Gastroesophageal sphincter (tissue), 4 donors: ENCODE measurements at regions not wholly inside any gene's neighbourhood (a gene's known extent, or its start where the extent isn't known, plus 50 kb on each side); places are given as distances from the start of the nearest gene placed in this dataset.
"Not testable (repeated sequence)": the region's sequence is repeated elsewhere in the genome, so short reads cannot be mapped to it uniquely, and the experiment has no call there.

ENCODE experiments used
- ATAC-seq: fragments of 150-250 bp; one replicate; pipeline ENCODE4 v1.9.1; 2016; ENCODE audit warnings: mild to moderate bottlenecking, moderate library complexity
- H3K27ac ChIP-seq, 4 donors: fragments of 200-600 bp; sonication (generic) in 3 of 4; 1 replicate in 3 of 4; 2 replicates in 1 of 4; pipeline ENCODE4 v1.5.1; 2016 to 2019
- H3K27me3 ChIP-seq: fragments of 200-600 bp; sonication (generic); one replicate; pipeline ENCODE4 v1.5.1; 2019
- H3K36me3 ChIP-seq, 2 donors: fragments of 200-600 bp; sonication (generic); one replicate each; pipeline ENCODE4 v1.5.1; 2019; ENCODE audit warnings: control low read depth in 1 of 2
- H3K4me1 ChIP-seq, 3 donors: fragments of 200-600 bp; sonication (generic); 1 replicate in 2 of 3; 2 replicates in 1 of 3; pipeline ENCODE4 v1.5.1; 2016 to 2019; ENCODE audit warnings: control low read depth in 2 of 3
- H3K4me3 ChIP-seq, 2 donors: fragments of 200-600 bp; sonication (generic); one replicate each; pipeline ENCODE4 v1.5.1; 2019; ENCODE audit warnings: mild to moderate bottlenecking in 1 of 2, moderate library complexity in 1 of 2
- H3K9me3 ChIP-seq, 3 donors: fragments of 200-600 bp; sonication (generic); one replicate each; pipeline ENCODE4 v1.5.1; 2017 to 2019; ENCODE audit warnings: control low read depth in 2 of 3
- EP300 ChIP-seq: sonication (generic); formaldehyde crosslinking; IDR thresholded peaks from one replicate; pipeline ENCODE4 v1.6.1; 2017; ENCODE audit warnings: antibody characterized with exemption, mild to moderate bottlenecking
- POLR2A ChIP-seq, 2 donors: fragments of 450-650 bp; IDR thresholded peaks; one replicate each; pipeline ENCODE4 v1.6.1; 2017; ENCODE audit warnings: antibody characterized with exemption in 2 of 2, mild to moderate bottlenecking in 2 of 2, moderate library complexity in 1 of 2
- POLR2AphosphoS5 ChIP-seq: sonication (generic); formaldehyde crosslinking; IDR thresholded peaks from one replicate; pipeline ENCODE4 v1.6.1; 2017; ENCODE audit warnings: antibody characterized with exemption
- WGBS, 2 donors: methylation state at CpG; one replicate each; pipeline ENCODE4 v1.1.5; 2018; ENCODE audit warnings: low coverage in 1 of 2; 5-methylcytosine and 5-hydroxymethylcytosine counted together
- TF ChIP-seq, protein P1 (sequence below), 4 experiments: fragments of 200-600 bp in 2 of 4; fragments of 450-650 bp in 2 of 4; sonication (generic) in 1 of 4; IDR thresholded peaks; one replicate each; pipeline ENCODE4 v1.5.1; 2017 to 2019; ENCODE audit warnings: antibody characterized with exemption in 4 of 4, mild to moderate bottlenecking in 2 of 4, moderate library complexity in 2 of 4

GRCh38 chr17:27954548-27955495 is 61.7 kb upstream of the LYRM9 start:
- no peak for TF ChIP-seq EP300
- TF ChIP-seq, protein P1, sequence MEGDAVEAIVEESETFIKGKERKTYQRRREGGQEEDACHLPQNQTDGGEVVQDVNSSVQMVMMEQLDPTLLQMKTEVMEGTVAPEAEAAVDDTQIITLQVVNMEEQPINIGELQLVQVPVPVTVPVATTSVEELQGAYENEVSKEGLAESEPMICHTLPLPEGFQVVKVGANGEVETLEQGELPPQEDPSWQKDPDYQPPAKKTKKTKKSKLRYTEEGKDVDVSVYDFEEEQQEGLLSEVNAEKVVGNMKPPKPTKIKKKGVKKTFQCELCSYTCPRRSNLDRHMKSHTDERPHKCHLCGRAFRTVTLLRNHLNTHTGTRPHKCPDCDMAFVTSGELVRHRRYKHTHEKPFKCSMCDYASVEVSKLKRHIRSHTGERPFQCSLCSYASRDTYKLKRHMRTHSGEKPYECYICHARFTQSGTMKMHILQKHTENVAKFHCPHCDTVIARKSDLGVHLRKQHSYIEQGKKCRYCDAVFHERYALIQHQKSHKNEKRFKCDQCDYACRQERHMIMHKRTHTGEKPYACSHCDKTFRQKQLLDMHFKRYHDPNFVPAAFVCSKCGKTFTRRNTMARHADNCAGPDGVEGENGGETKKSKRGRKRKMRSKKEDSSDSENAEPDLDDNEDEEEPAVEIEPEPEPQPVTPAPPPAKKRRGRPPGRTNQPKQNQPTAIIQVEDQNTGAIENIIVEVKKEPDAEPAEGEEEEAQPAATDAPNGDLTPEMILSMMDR (IDR thresholded peaks at IDR 0.05) = no peak
- TF ChIP-seq POLR2A (IDR thresholded peaks at IDR 0.05) = no peak
- no peak for TF ChIP-seq POLR2AphosphoS5
- H3K4me1 ChIP-seq = no peaks in the 10 kb centered on the region
- no peaks in the 10 kb centered on the region for H3K9me3 ChIP-seq
- ATAC-seq = no peak
- no peak overlapping the region for H3K4me3 ChIP-seq
- WGBS, 2 donors = 40 to 54% methylated on average over 6 of the region's 8 CpGs
- H3K36me3 ChIP-seq = no peaks in the 10 kb centered on the region
- H3K27me3 ChIP-seq = peaks cover 41% of the 10 kb centered on the region
- no peak overlapping the region for H3K27ac ChIP-seq

DNA sequence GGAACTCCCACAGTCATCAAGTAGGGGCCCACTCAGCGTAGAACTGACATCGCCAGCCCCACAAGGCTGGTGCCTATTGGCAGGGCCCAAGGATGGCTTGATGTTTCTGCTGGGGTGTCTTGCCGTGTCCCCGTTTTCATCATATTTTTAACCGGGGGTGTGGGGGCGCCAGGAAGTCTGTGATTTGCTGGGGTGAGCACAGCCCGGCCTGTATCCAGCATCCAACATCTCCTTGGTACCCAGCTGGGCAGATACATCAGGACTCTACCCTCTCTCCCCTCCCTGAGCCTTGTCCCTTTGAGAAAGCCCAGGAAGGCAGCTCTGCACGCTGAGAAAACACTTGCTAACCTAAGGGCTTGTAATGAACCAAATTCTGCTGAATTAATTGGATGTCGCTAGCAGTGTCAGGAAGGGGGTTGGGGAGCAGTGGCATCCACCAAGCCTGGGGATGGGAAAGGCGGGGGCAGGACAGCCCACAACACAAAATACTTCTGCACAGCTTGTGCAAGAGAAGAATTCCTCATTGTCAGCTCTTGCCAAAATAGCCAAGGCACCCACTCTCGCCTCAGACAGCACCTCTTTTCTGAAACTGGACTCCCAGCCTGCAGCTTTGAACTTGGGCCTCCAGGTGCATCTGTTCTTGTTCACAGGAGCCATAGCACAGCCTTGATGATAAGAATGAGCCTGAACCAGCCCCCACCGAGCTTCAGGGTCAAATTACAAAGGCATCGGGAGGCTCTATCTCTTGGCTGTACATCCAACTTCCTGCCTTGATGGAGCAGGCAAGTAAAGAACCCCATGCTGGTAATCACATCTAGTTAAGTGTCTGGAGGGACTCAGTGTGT is 63.7 kb upstream of the LYRM9 start:
- no peak for TF ChIP-seq EP300
- TF ChIP-seq, protein P1 (IDR thresholded peaks at IDR 0.05) = no peak
- no peak for TF ChIP-seq POLR2A (IDR thresholded peaks at IDR 0.05)
- TF ChIP-seq POLR2AphosphoS5 = no peak
- Histone ChIP-seq H3K36me3 (no peaks in the 10 kb centered on the region), H3K27me3 (peaks cover 42% of the 10 kb centered on the region), H3K4me1 (no peaks in the 10 kb centered on the region), H3K4me3 (no peak overlapping the region), H3K9me3 (no peaks in the 10 kb centered on the region), H3K27ac (no peak overlapping the region)
- WGBS, 2 donors = 0 to 45% methylated on average over 2 to 3 of the region's 13 CpGs
- ATAC-seq = no peak

DNA sequence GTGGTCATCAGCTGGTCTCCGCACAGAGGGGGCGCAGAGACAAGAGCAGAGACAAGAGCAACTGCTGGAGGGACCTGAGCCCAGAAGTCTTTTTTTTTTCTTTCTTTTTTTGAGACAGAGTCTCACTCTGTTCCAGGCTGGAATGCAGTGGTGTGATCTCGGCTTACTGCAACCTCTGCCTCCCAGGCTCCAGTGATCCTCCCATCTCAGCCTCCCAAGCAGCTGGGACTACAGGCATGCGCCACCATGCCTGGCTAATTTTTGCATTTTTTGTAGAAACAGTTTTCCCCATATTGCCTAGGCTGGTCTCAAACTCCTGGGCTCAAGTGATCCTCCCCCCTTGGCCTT is 64.3 kb upstream of the LYRM9 start:
- ATAC-seq = not testable (repeated sequence)

DNA sequence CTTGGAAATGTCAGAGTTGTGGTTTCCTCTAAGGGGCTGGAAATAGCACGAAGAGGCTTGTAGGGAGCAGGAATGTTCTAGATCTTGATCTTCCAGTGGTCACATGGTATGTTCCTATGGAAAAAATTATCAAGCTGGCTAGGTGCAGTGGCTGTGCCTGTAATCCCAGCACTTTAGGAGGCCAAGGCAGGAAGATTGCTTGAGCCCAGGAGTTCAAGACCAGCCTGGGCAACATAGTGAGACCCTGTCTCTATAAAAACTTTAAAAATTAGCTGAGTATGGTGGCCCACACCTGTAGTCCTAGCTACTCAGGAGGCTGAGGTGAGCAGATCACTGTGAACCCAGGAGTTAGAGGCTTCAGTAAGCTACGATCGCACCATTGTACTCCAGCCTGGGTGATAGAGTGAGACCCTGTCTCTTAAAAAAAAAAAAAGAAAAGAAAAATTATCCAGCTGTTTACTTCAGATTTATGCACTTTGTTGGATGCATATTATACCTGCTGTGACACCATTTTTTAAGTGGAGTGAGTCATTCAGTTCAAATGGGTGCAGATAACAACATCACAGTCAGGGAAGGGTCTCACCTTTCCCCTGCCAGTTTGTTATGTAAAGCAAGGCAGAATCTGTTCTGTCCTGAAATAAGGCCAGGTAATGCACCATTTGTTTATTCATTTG is 65.7 kb upstream of the LYRM9 start:
- no peak overlapping the region for H3K27ac ChIP-seq
- peaks cover 31% of the 10 kb centered on the region for H3K27me3 ChIP-seq
- TF ChIP-seq POLR2AphosphoS5 = no peak
- TF ChIP-seq, protein P1 (IDR thresholded peaks at IDR 0.05) = no peak
- no peak for TF ChIP-seq POLR2A (IDR thresholded peaks at IDR 0.05)
- no peak for TF ChIP-seq EP300
- 51 to 65% methylated on average over 3 of the region's 3 CpGs for WGBS, 2 donors
- ATAC-seq = no peak
- no peaks in the 10 kb centered on the region for H3K9me3 ChIP-seq
- H3K4me3 ChIP-seq = no peak overlapping the region
- no peaks in the 10 kb centered on the region for H3K4me1 ChIP-seq
- no peaks in the 10 kb centered on the region for H3K36me3 ChIP-seq

More for the DNA sequence above, 64.3 kb upstream of the LYRM9 start:
- H3K36me3 ChIP-seq, H3K4me3 ChIP-seq, H3K4me1 ChIP-seq, H3K27ac ChIP-seq, H3K9me3 ChIP-seq: not testable (repeated sequence)
- peaks cover 41% of the 10 kb centered on the region for H3K27me3 ChIP-seq
- 45 to 70% methylated on average over 2 to 4 of the region's 4 CpGs for WGBS, 2 donors

- 25 to 31% methylated on average over 5 of the region's 5 CpGs for WGBS, 2 donors
- Histone ChIP-seq H3K9me3 (no peaks in the 10 kb centered on the region), H3K27me3 (peaks cover 31% of the 10 kb centered on the region), H3K4me3 (no peak overlapping the region), H3K27ac (no peak overlapping the region), H3K36me3 (no peaks in the 10 kb centered on the region), H3K4me1 (no peaks in the 10 kb centered on the region)
- TF ChIP-seq POLR2AphosphoS5 (no peak), EP300 (no peak), POLR2A (IDR thresholded peaks at IDR 0.05) (no peak)
- TF ChIP-seq, protein P1 (IDR thresholded peaks at IDR 0.05) = no peak
- ATAC-seq = no peak
These were observed 66.2 kb upstream of the LYRM9 start for GRCh38 chr17:27959382-27959709.
